Heart left ventricle (tissue), 13 donors: ENCODE measurements at regions not wholly inside any gene's neighbourhood (a gene's known extent, or its start where the extent isn't known, plus 50 kb on each side); places are given as distances from the start of the nearest gene placed in this dataset.

Experiments used
- POLR2A ChIP-seq, 2 donors: fragments of 450-650 bp; IDR thresholded peaks; one replicate each; pipeline ENCODE4 v1.6.1; 2017; ENCODE audit warnings: antibody characterized with exemption in 2 of 2, mild to moderate bottlenecking in 2 of 2, moderate library complexity in 2 of 2
- TF ChIP-seq, protein P1 (sequence below), 12 donors: fragments of 200-600 bp; sonication (generic) in 4 of 12; IDR thresholded peaks; one replicate each; pipeline versions ENCODE4 v1.5.0 to v1.8.0; 2018 to 2022; ENCODE audit warnings: antibody characterized with exemption in 12 of 12, mild to moderate bottlenecking in 5 of 12
- donor health status: ischemic (EF 13 %, LVEDD 7.1; RV severe dilation, severe dysfunction).
- donor health status: DM: no; HTN: yes; CAD: no.
- donor health status: DM: no; HTN: no; CAD: no.
- donor health status: ischemic (EF 25% LVEDD 6.9; RV normal size, moderate dysfunction).
- donor health status: ischemic (EF 25% LVEDD 5.7; RV mildly dilated, moderate dysfunction).
- donor health status: ischemic (EF 35%, LVEDD 5.7; RV mildly dilated, moderate dysfunction).
- donor health status: nonischemic (EF 11% LVEDD 7.7; RV severe dilation, severe dysfunction).
- donor health status: DM: yes; HTN: yes; CAD: no.
- donor health status: PGD.
- donor health status: ischemic (EF 29% LVEDD 5.4; RV normal size, mild dysfunction).
- donor health status: nonischemic (EF 23%, LVEDD 6.1; RV moderate dilation, normal function).

DNA sequence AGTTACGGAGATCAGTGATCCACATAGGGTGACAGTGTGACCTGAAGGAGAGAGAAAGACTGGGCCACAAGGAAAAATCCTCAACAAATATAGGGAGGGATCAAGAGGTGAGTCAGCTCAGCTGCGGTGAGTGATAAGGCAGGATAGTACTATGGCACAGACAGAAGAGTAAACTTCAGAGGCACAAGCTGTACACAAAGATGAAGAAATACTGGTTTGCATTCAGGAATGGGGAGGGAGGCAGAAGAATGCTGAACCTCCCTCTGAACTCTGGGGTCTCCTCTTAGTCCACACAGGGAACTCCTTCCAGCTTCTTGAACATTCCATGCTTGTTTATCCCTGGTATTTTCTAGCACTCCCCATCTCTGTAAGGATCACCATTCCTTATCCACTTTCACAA lies 162.7 kb downstream of the BARX2 start:
- TF ChIP-seq POLR2A (IDR thresholded peaks at IDR 0.05): no peak
- TF ChIP-seq, protein P1, sequence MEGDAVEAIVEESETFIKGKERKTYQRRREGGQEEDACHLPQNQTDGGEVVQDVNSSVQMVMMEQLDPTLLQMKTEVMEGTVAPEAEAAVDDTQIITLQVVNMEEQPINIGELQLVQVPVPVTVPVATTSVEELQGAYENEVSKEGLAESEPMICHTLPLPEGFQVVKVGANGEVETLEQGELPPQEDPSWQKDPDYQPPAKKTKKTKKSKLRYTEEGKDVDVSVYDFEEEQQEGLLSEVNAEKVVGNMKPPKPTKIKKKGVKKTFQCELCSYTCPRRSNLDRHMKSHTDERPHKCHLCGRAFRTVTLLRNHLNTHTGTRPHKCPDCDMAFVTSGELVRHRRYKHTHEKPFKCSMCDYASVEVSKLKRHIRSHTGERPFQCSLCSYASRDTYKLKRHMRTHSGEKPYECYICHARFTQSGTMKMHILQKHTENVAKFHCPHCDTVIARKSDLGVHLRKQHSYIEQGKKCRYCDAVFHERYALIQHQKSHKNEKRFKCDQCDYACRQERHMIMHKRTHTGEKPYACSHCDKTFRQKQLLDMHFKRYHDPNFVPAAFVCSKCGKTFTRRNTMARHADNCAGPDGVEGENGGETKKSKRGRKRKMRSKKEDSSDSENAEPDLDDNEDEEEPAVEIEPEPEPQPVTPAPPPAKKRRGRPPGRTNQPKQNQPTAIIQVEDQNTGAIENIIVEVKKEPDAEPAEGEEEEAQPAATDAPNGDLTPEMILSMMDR (IDR thresholded peaks at IDR 0.05): no peak
